ENCODE measurements at regions not wholly inside any gene's neighbourhood (a gene's known extent, or its start where the extent isn't known, plus 50 kb on each side); places are given as distances from the start of the nearest gene placed in this dataset.
"Not testable (repeated sequence)": the region's sequence is repeated elsewhere in the genome, so short reads cannot be mapped to it uniquely, and the experiment has no call there.

DNA sequence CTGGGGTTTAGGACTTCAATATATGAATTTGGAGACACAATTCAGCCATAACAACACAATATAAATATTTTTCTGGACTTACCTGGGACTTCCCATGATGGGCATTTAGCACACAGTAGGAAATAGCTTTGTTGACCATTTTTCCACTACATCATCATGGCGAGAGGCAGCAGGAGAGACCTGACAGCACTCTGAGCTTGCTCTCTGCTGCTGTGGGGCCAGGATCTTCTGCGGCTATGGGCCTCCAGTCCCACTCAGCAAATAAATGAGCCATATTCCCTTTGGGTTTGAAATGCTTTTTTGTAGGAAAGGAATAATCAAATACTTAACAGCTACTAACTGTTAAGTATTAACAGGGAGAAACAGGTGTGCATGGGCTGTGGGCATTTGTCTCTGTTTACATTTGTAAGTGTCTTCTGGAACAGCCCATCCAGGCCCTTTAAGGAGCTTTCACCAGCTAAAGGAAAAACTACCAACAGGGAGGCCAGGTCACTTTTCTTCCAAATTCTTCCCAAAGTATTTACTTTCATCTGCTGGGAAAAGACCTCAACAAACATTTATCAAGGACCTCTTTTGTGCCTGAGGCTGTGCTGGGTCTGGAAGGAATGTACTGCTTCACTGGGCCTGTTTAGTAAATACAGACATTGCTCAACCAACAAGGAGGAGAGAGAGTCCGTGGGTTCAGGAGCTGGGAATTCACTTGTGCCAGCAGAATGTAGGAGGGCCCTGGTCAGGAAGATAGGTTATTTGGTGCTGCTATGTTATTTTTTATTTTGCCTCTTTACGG lies 133.2 kb downstream of the LRIG2 start:
- Histone ChIP-seq H3K79me2 (ENCODE audit: insufficient read depth, low read length) (no peaks in the 10 kb centered on the region), H3K27ac (ENCODE audit: low read depth, low read length) (no peak overlapping the region), H3K27me3 (ENCODE audit: insufficient read depth, low read length) (no peaks in the 10 kb centered on the region), H3K4me2 (ENCODE audit: low read length) (no peak overlapping the region), H3K4me1 (ENCODE audit: insufficient read depth, low read length) (no peaks in the 10 kb centered on the region), H3K4me3 (ENCODE audit: insufficient read depth, low read depth, low read length) (no peak overlapping the region), H3K9ac (ENCODE audit: low read length) (no peak overlapping the region), H4K20me1 (ENCODE audit: insufficient read depth, low read length) (no peaks in the 10 kb centered on the region), H3K36me3 (ENCODE audit: insufficient read depth, low read length) (no peaks in the 10 kb centered on the region), H2AFZ (ENCODE audit: low read depth, low read length) (no peak overlapping the region), H3K9me3 (ENCODE audit: insufficient read depth, low read depth, low read length) (no peaks in the 10 kb centered on the region)
- Mint-ChIP-seq H3K27ac (ENCODE audit: unreplicated experiment) (no peak overlapping the region), H3K27me3 (ENCODE audit: low read depth, unreplicated experiment) (peaks cover 10% of the 10 kb centered on the region), H3K4me3 (ENCODE audit: unreplicated experiment) (no peak overlapping the region), H3K36me3 (ENCODE audit: low read depth, unreplicated experiment) (no peaks in the 10 kb centered on the region), H3K9me3 (ENCODE audit: unreplicated experiment) (peaks cover 3% of the 10 kb centered on the region), H3K4me1 (ENCODE audit: low read depth, unreplicated experiment) (no peaks in the 10 kb centered on the region)
- FAIRE-seq, result no peak
- TF ChIP-seq, protein P1, sequence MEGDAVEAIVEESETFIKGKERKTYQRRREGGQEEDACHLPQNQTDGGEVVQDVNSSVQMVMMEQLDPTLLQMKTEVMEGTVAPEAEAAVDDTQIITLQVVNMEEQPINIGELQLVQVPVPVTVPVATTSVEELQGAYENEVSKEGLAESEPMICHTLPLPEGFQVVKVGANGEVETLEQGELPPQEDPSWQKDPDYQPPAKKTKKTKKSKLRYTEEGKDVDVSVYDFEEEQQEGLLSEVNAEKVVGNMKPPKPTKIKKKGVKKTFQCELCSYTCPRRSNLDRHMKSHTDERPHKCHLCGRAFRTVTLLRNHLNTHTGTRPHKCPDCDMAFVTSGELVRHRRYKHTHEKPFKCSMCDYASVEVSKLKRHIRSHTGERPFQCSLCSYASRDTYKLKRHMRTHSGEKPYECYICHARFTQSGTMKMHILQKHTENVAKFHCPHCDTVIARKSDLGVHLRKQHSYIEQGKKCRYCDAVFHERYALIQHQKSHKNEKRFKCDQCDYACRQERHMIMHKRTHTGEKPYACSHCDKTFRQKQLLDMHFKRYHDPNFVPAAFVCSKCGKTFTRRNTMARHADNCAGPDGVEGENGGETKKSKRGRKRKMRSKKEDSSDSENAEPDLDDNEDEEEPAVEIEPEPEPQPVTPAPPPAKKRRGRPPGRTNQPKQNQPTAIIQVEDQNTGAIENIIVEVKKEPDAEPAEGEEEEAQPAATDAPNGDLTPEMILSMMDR (IDR thresholded peaks at IDR 0.05; ENCODE audit: insufficient read depth, low read depth, low read length), result no peak
- no peak for TF ChIP-seq EZH2 (IDR thresholded peaks at IDR 0.05; ENCODE audit: insufficient read depth, low read length)
- no peak for DNase-seq (ENCODE audit: low read depth)

DNA sequence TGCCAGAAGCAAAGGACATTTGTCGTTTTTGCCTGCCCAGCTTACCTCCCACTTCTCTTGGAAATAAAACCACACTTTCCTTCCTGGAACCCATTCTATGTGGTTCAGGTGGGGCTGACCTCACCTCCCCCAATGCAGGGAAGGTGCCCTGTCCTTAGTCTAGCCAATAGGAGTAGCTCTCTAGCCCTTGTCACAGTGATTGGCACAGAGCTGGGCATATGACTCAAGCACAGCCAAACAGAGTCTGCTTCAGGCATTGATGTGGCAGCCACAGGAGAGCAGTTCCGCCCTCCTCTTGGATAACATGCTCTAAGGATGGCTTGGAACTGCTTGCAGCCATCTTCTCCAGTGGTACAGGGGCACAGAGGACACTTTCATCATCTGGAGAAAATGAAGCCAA lies 134.0 kb downstream of the LRIG2 start:
- no peaks in the 10 kb centered on the region for H3K27me3 ChIP-seq (ENCODE audit: insufficient read depth, low read length)
- no peaks in the 10 kb centered on the region for H3K4me1 ChIP-seq (ENCODE audit: insufficient read depth, low read length)
- DNase-seq (ENCODE audit: low read depth), result no peak
- no peak for FAIRE-seq
- no peak overlapping the region for H2AFZ ChIP-seq (ENCODE audit: low read depth, low read length)
- Mint-ChIP-seq H3K9me3 (ENCODE audit: unreplicated experiment) (peaks cover 3% of the 10 kb centered on the region), H3K36me3 (ENCODE audit: low read depth, unreplicated experiment) (no peaks in the 10 kb centered on the region), H3K4me3 (ENCODE audit: unreplicated experiment) (no peak overlapping the region), H3K27ac (ENCODE audit: unreplicated experiment) (no peak overlapping the region), H3K4me1 (ENCODE audit: low read depth, unreplicated experiment) (no peaks in the 10 kb centered on the region), H3K27me3 (ENCODE audit: low read depth, unreplicated experiment) (peaks cover 10% of the 10 kb centered on the region)
- no peaks in the 10 kb centered on the region for H4K20me1 ChIP-seq (ENCODE audit: insufficient read depth, low read length)
- no peak overlapping the region for H3K27ac ChIP-seq (ENCODE audit: low read depth, low read length)
- H3K9me3 ChIP-seq (ENCODE audit: insufficient read depth, low read depth, low read length), result no peaks in the 10 kb centered on the region
- H3K36me3 ChIP-seq (ENCODE audit: insufficient read depth, low read length), result no peaks in the 10 kb centered on the region
- no peak overlapping the region for H3K4me2 ChIP-seq (ENCODE audit: low read length)
- H3K9ac ChIP-seq (ENCODE audit: low read length), result no peak overlapping the region
- H3K4me3 ChIP-seq (ENCODE audit: insufficient read depth, low read depth, low read length), result no peak overlapping the region
- TF ChIP-seq, protein P1 (IDR thresholded peaks at IDR 0.05; ENCODE audit: insufficient read depth, low read depth, low read length), result no peak
- TF ChIP-seq EZH2 (IDR thresholded peaks at IDR 0.05; ENCODE audit: insufficient read depth, low read length), result no peak
- no peaks in the 10 kb centered on the region for H3K79me2 ChIP-seq (ENCODE audit: insufficient read depth, low read length)

DNA sequence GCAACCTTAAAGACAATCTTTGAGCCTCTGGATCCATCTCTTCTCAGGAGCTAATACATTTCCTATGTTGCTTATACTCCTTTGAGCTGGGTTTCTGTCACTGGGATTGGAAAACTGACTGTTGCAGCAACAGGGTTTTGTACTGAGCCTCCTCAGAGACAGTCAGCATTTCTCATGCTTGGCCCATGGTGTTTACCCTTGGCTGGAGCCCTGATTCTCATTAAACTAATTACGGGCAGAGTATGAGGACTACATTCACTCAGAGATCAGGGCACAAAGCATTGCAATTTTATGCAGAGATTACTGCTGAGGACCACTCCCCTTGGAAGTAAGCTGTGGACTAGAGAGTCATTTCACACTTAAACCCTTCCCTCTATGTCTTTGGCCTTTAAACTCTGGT lies 134.5 kb downstream of the LRIG2 start:
- Mint-ChIP-seq H3K9me3 (ENCODE audit: unreplicated experiment) (peaks cover 3% of the 10 kb centered on the region), H3K27me3 (ENCODE audit: low read depth, unreplicated experiment) (peaks cover 10% of the 10 kb centered on the region), H3K4me3 (ENCODE audit: unreplicated experiment) (no peak overlapping the region), H3K27ac (ENCODE audit: unreplicated experiment) (no peak overlapping the region), H3K4me1 (ENCODE audit: low read depth, unreplicated experiment) (no peaks in the 10 kb centered on the region), H3K36me3 (ENCODE audit: low read depth, unreplicated experiment) (no peaks in the 10 kb centered on the region)
- H3K27me3 ChIP-seq (ENCODE audit: insufficient read depth, low read length), result no peaks in the 10 kb centered on the region
- no peak overlapping the region for H3K4me3 ChIP-seq (ENCODE audit: insufficient read depth, low read depth, low read length)
- no peaks in the 10 kb centered on the region for H3K36me3 ChIP-seq (ENCODE audit: insufficient read depth, low read length)
- no peak overlapping the region for H3K9ac ChIP-seq (ENCODE audit: low read length)
- DNase-seq (ENCODE audit: low read depth), result no peak
- H2AFZ ChIP-seq (ENCODE audit: low read depth, low read length), result no peak overlapping the region
- no peak for TF ChIP-seq EZH2 (IDR thresholded peaks at IDR 0.05; ENCODE audit: insufficient read depth, low read length)
- TF ChIP-seq, protein P1 (IDR thresholded peaks at IDR 0.05; ENCODE audit: insufficient read depth, low read depth, low read length), result no peak
- no peaks in the 10 kb centered on the region for H3K4me1 ChIP-seq (ENCODE audit: insufficient read depth, low read length)
- no peak overlapping the region for H3K27ac ChIP-seq (ENCODE audit: low read depth, low read length)
- no peak for FAIRE-seq
- no peaks in the 10 kb centered on the region for H4K20me1 ChIP-seq (ENCODE audit: insufficient read depth, low read length)
- H3K9me3 ChIP-seq (ENCODE audit: insufficient read depth, low read depth, low read length), result no peaks in the 10 kb centered on the region
- H3K4me2 ChIP-seq (ENCODE audit: low read length), result no peak overlapping the region
- H3K79me2 ChIP-seq (ENCODE audit: insufficient read depth, low read length), result no peaks in the 10 kb centered on the region

DNA sequence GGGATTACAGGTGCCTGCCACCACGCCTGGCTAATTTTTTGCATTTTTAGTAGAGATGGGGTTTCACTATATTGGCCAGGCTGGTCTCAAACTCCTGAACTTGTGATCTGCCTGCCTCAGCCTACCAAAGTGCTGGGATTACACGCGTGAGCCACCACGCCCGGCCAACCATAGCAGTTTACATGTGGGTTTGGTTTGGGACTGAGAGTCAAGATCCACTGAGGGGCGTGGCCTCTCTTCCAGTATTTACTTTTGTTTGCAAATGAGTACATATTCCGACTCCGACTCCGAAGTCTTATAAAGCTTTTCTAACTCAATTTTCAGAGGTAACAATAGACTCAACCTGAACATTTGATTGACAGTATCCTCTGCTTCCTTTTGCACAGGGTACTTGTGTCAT lies 135.4 kb downstream of the LRIG2 start:
- not testable (repeated sequence) for H3K4me3 Mint-ChIP-seq (ENCODE audit: unreplicated experiment); H3K27ac Mint-ChIP-seq (ENCODE audit: unreplicated experiment)
- peaks cover 10% of the 10 kb centered on the region for H3K27me3 Mint-ChIP-seq (ENCODE audit: low read depth, unreplicated experiment)

More for the DNA sequence above, 135.4 kb downstream of the LRIG2 start:
- not testable (repeated sequence) for H3K36me3 ChIP-seq (ENCODE audit: insufficient read depth, low read length); H4K20me1 ChIP-seq (ENCODE audit: insufficient read depth, low read length); FAIRE-seq; H3K9ac ChIP-seq (ENCODE audit: low read length); H2AFZ ChIP-seq (ENCODE audit: low read depth, low read length); H3K4me1 Mint-ChIP-seq (ENCODE audit: low read depth, unreplicated experiment); H3K27me3 ChIP-seq (ENCODE audit: insufficient read depth, low read length); DNase-seq (ENCODE audit: low read depth); H3K36me3 Mint-ChIP-seq (ENCODE audit: low read depth, unreplicated experiment); H3K27ac ChIP-seq (ENCODE audit: low read depth, low read length); H3K9me3 ChIP-seq (ENCODE audit: insufficient read depth, low read depth, low read length); H3K4me1 ChIP-seq (ENCODE audit: insufficient read depth, low read length); H3K79me2 ChIP-seq (ENCODE audit: insufficient read depth, low read length); H3K4me2 ChIP-seq (ENCODE audit: low read length); H3K9me3 Mint-ChIP-seq (ENCODE audit: unreplicated experiment); H3K4me3 ChIP-seq (ENCODE audit: insufficient read depth, low read depth, low read length)
